H4 (cell line): ENCODE measurements at regions not wholly inside any gene's neighbourhood (a gene's known extent, or its start where the extent isn't known, plus 50 kb on each side); places are given as distances from the start of the nearest gene placed in this dataset.
"Not testable (repeated sequence)": the region's sequence is repeated elsewhere in the genome, so short reads cannot be mapped to it uniquely, and the experiment has no call there.

Source experiments
- DNase-seq: peaks from one replicate; pipeline ENCODE4 v3.0.0-alpha.2; 2015; ENCODE audit warnings: low spot score

- no peak for DNase-seq
Measured at GRCh38 chr4:124890522-124890921, 178.0 kb upstream of the ANKRD50 start.

DNA sequence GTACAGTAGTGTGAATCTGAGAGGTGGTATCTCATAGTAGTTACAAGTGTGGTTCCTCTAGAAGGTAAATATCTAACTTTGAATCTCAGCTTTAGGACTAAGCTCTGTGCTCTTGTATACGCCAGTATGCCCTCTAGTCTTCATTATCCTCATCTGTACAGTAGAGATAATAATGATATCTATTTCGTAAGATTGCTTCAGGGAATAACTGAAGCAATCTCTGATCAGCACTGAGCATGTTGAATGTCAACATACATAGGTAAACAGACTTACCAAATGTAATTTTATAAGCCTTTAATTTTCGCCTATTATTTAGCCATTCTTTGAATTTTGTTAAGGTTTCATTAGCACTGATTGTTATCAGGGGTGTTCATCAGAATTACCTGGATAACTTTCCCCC lies 175.2 kb upstream of the ANKRD50 start:
- no peak for DNase-seq

DNA sequence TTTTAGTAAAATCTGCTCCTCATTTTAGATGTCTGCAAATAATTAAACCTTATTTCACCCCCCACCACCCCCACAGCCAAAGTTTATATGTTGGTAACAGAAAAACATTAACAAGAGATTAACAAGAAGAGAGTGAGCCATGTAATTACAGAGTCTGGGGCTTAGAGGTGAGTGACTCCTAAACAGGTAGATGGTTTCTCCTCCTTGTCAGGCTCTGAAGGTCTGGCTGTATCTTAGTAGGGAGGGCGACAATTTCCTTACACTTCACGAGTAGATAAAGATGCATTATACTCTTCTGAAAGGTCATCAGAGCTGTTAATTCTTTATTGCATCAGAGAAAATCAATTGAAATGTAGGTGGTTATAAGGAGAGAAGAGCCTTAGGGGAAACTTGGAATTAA lies 171.8 kb upstream of the ANKRD50 start:
- DNase-seq, result no peak

DNA sequence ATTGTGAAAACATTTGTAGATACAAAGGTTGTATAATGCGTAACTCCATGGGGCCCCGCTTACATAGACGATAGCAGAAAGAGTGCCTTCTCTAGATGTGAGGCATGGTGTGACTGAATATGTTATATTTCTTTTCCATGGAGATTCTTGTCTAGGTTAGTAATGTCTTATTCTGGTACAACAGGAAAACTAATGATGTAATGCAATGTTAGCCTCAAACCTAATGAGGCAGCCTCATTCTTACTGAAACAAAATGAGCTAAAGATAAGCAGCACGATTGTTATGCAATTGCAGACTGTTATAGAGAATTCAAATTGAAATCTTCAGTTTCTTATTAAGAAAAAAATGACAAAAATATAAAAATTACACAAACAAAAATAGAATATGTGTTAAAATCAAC lies 171.1 kb upstream of the ANKRD50 start:
- peak; percentile 5 for DNase-seq

- DNase-seq, result no peak
Measured at GRCh38 chr4:124879195-124879594, 166.7 kb upstream of the ANKRD50 start.

DNA sequence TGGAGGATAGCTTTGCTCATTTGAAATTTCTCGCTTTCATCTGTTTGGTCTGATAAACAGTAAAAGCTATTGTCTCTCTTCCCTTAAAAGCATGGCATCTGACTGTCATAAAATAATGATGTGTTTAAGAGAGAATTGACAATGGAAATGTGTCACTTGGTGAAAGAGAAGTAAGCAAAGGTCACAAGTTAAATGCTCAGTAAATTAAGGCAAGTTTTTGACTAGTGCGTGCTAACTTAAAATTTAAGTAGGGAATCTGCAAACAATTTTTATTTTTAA lies 161.6 kb upstream of the ANKRD50 start:
- DNase-seq, result no peak

DNA sequence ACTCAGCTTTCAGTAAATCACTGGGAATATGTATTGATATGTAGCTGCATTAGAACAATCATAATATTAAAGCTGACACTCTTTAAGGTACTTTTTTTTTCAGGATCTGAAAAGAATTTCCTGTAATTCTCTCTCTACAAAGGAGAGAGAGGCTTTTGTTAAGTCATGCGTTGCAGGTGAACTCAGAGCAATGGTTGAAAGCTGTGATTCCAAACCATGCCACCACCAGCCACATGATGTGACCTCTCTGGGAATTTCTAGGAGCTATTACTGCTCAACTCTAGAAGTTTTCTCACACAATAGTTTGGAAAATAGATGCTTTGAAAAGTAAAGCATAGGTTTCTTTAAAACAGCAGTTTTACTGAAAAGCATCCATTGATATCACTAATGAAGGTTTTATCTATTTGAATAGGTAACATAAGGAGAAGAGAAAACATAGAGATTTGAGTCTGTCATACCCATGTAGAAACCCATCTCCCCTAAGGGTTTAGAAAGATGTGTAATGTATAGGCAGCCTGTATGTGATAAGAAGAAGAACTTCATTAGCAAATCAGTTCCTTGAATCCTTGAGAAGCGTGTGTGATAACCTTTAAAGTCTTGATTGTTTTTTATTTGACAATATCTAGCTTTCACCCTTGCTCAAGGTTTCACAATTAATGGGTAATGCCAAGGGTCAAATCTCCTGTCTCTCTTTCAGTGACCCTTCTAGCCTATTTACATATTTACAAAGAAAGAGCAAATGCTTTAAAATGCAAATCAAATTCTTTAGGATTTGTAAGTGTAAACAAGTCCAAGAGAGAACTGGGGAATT lies 161.0 kb upstream of the ANKRD50 start:
- no peak for DNase-seq

DNA sequence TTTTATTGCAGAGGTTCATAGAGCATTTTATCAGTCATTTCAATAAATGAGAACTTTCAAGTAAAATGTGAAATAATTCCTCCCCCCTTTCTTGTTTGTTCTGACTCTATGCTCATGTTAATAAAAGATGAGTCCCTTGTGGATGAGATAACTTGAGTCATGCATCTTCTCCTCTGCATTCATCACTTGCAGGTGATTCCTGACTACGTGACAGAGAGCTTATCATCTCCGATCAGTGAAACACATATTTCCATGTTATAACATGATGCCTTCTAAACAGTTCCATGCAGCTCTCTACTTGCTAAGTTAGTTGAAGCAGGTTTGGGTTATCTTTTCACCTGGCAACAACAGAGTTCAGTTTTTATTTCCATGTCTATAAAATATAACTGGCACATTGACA lies 160.1 kb upstream of the ANKRD50 start:
- DNase-seq, result no peak

DNA sequence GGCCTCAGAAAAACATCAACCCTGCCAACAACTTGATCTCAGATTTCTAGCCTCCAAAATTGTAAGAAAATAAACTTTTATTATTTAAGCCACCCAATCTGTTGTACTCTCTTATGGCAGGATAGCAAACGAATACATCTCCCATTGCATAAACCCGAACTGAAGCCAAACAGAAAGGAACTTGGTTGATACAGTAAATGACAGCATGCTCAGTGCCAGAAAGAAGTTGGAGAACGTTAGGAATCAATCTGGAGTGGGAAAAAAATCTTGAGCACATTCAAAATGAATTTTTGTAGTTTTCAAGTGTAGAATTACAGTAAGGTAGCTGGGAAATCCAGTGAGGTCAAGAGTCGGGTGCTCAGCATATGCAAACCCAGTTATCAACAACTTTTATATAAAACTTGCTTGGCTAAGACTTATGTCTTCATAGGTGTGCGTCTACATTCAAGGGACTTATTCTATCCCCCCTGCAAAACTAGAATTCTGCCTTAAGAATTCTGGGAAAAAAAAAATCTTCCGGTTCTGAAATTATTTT lies 157.5 kb upstream of the ANKRD50 start:
- DNase-seq, result no peak

DNA sequence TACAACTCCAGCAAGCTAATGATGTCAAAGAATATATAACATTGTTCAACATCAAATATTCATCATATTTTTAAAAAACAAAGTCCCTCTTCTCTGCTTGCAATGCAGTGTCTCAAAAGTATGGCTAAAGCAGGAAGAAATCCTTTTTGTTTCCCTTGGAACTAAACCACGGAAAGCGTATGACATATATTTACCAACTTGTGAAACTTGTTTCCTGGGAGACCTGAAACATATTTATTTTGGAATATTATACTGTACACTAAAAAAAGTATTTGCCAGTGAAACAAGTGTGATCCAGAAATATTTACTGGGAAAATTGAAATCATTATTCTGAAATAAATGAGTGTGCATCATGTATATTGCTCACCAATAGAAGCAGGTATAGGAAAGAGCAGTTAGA lies 156.0 kb upstream of the ANKRD50 start:
- DNase-seq, result no peak

GRCh38 chr4:124867536-124867935 lies 155.0 kb upstream of the ANKRD50 start:
- no peak for DNase-seq

- no peak for DNase-seq
Measured at GRCh38 chr4:124866301-124866700, 153.8 kb upstream of the ANKRD50 start.

GRCh38 chr4:124863040-124863545 lies 150.6 kb upstream of the ANKRD50 start:
- DNase-seq, result no peak

GRCh38 chr4:124862261-124862660 lies 149.7 kb upstream of the ANKRD50 start:
- DNase-seq, result no peak

GRCh38 chr4:124861761-124862160 lies 149.2 kb upstream of the ANKRD50 start:
- DNase-seq, result no peak

DNA sequence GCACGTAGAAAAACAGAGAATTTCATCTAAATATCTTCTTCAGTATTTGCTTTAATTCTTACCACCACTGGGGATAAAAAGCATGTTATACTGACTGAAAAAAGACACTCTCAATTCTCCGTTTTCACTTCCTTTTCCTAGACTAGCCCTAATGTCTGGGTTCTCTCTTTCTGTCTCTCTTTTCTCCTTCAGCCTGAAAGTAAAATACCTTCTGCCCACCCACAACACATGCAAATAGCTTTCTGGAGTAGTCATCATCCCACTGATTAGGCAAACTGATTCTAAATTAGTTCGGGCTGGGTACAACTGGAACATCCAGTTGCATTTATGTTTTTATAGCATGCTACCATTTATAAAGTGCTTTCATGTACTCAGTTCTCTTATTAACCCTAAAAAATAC lies 142.4 kb upstream of the ANKRD50 start:
- DNase-seq, result no peak

DNA sequence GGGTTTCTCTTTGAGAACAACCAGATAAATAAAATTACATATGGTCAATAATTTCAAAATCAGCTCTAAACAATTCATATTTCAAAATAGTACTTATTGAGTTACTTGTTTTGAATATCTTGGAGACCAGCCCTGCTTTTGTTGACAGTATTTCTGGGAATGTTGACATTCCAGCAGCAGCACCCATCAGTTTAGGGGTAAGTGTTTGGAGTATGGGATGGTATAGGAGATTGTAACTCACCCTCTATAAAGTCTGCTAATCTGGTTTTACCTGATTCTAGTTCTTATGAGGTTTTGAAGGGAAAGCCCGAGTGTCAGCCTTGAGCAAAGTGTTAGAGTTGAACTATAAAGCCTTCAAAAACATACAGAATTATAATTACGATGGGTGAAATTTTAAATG lies 139.2 kb upstream of the ANKRD50 start:
- no peak for DNase-seq

DNA sequence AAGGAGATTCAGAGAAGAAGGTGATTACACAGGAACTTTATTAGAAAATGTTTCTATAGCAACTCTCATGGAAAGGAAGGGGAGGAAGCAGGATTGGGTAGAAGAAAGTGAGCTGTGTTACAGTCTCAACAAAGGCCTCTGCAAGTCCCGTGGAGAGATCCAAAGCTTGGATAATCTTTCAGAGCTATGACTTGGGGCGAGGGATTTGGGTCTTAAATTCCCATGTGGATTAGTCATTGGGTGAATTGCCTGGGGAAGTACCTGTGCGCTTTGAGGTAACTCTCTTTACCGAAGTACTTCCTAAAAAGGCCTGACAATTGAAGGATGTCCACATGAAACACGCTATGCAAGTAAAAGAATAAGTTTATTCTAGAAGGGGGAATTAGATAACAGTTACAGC lies 133.8 kb upstream of the ANKRD50 start:
- no peak for DNase-seq

DNA sequence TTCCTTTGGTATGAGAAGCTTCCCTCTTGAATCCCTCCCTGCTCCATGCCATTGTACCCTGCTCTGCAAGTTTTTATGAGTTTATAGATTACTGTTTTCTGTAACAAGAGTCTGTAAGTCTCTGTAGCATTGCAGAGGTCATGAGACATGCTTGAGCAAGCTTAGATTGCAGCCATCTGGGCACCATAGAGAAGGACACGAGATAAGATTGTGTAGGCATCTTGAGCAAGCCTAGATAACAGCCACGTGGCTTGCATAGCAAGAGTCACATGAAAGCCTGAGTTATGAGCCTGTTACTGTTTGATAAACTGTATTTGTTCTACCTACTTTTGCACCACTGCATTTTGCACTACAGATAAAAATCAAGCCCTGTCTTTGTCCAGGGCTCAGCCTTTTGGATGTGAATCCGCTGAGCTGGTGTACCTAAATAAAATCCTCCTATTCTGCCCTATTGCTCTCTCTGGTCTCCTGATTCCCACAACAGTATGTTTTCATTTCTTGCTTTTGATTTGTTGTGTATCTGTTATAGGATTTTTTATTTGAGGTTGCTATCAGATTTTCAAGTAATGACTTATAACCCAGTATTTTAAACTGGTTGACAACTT lies 127.4 kb upstream of the ANKRD50 start:
- no peak for DNase-seq

DNA sequence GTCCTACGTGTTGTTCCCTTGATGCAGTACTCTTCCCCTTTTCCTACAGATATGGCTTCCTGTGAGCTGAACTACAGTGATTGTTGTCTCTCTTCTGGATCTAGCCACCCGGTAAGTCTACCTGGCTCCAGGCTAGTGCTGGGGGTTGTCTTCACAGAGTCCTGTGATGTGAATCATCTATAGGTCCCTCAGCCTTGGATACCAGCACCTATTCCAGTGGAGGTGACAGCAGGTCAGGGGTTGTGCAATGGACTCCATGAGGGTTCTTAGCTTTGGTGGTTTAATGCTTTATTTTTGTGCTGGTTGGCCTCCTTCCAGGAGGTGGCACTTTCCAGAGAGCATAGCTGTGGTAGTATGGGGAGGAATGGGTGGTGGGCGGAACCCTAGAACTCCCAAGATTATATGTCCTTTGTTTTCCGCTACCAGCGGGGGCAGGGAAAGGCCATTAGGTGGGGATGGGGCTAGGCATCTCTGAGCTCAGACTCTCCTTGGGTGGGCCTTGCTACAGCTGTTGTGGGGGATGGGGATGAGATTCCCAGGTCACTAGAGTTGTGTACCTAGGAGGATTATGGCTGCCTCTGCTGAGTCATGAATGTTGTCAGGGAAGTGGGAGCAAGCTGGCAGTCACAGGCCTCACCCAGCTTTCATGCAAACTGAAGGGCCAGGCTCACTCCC lies 121.4 kb upstream of the ANKRD50 start:
- no peak for DNase-seq

DNA sequence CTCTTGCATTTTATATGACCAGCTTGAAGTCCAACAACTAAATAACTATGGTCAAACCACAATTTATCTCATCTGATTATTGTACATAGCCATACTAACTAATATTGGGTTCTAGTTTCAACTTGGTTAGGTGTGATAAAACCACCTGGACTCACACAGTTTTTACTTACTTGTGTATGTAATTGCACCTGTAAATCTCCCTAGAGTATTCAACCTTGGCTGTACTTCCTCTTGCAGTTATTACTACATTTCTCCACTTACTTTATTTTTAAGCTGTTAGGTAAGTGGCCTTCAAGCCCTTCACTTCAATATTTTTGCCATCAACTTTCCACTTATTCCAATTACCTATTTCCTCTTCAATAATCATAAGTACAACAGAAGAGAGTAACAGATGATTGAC lies 115.8 kb upstream of the ANKRD50 start:
- DNase-seq, result no peak

- DNase-seq, result no peak
Measured at GRCh38 chr4:124817531-124817930, 105.0 kb upstream of the ANKRD50 start.

GRCh38 chr4:124812203-124812602 lies 99.7 kb upstream of the ANKRD50 start:
- not testable (repeated sequence) for DNase-seq
